SH-SY5Y (cell line): ENCODE measurements at regions not wholly inside any gene's neighbourhood (a gene's known extent, or its start where the extent isn't known, plus 50 kb on each side); places are given as distances from the start of the nearest gene placed in this dataset.

ENCODE experiments used
- GATA2 ChIP-seq: IDR thresholded peaks from 2 replicates; pipeline ENCODE4 v1.6.1; 2011; ENCODE audit warnings: mild to moderate bottlenecking, low read depth, low read length
- GATA3 ChIP-seq: IDR thresholded peaks from 2 replicates; pipeline ENCODE4 v1.6.1; 2011; ENCODE audit warnings: low read depth, mild to moderate bottlenecking, low read length, moderate library complexity

- peak; percentile 31; the same call in 1 of the 2 replicates for TF ChIP-seq GATA2
- no peak for TF ChIP-seq GATA3
Measured at GRCh38 chr1:224486801-224487583, 52.4 kb upstream of the WDR26 start.

- TF ChIP-seq GATA2: no peak
- TF ChIP-seq GATA3: no peak
Measured at GRCh38 chr1:224488806-224489499, 54.4 kb upstream of the WDR26 start.

- TF ChIP-seq GATA2: no peak
- TF ChIP-seq GATA3: no peak
Measured at GRCh38 chr1:224489534-224490365, 55.2 kb upstream of the WDR26 start.

GRCh38 chr1:224490549-224491537, 56.2 kb upstream of the WDR26 start:
- no peak for TF ChIP-seq GATA2
- no peak for TF ChIP-seq GATA3

GRCh38 chr1:224492015-224492414, 57.4 kb upstream of the WDR26 start:
- no peak for TF ChIP-seq GATA2
- no peak for TF ChIP-seq GATA3

GRCh38 chr1:224492632-224493031, 58.0 kb upstream of the WDR26 start:
- no peak for TF ChIP-seq GATA3
- TF ChIP-seq GATA2: no peak

- TF ChIP-seq GATA3 (no peak), GATA2 (no peak)
Measured at GRCh38 chr1:224493269-224493668, 58.7 kb upstream of the WDR26 start.

- TF ChIP-seq GATA3: no peak
- TF ChIP-seq GATA2: no peak
Measured at GRCh38 chr1:224494343-224494742, 59.7 kb upstream of the WDR26 start.

GRCh38 chr1:224495866-224496265, 61.3 kb upstream of the WDR26 start:
- TF ChIP-seq GATA2: no peak

GRCh38 chr1:224496826-224497225, 62.2 kb upstream of the WDR26 start:
- no peak for TF ChIP-seq GATA3
- no peak for TF ChIP-seq GATA2

- no peak for TF ChIP-seq GATA3
Measured at GRCh38 chr1:224497714-224498573, 63.3 kb upstream of the WDR26 start.

- TF ChIP-seq GATA2 (no peak), GATA3 (no peak)
Measured at GRCh38 chr1:224498574-224499170, 64.1 kb upstream of the WDR26 start.
